ENCODE measurements at regions not wholly inside any gene's neighbourhood (a gene's known extent, or its start where the extent isn't known, plus 50 kb on each side); places are given as distances from the start of the nearest gene placed in this dataset.

GRCh38 chr6:47360388-47360787, 50.7 kb upstream of the TNFRSF21 start:
- DNase-seq = no peak

DNA sequence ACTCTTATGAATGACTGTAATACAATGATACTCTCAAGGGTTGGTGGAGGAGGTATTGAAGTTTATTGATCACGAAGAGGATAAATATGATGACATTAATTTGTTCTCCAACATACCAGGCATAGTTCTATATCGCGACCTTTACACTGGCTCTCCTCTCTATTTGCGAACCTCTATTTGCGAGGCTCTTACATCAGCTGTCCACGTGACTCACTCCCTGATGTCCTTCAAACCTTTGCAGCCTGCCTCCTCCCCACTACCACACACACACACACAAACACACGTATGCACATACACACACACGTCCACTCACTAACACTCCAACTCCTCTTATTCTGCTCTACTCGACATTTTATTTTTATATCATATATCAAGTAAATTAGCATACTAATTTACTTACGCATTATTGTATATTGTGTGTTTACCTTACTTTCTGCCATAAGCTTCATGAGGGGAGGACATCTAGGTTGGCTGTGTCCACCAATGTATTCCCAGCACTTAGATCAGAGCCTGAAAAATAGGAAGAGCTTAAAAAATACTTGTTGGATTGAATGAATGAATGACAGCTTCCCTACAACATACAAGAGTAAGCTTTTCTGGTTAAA, 53.3 kb upstream of the TNFRSF21 start:
- DNase-seq = no peak

DNA sequence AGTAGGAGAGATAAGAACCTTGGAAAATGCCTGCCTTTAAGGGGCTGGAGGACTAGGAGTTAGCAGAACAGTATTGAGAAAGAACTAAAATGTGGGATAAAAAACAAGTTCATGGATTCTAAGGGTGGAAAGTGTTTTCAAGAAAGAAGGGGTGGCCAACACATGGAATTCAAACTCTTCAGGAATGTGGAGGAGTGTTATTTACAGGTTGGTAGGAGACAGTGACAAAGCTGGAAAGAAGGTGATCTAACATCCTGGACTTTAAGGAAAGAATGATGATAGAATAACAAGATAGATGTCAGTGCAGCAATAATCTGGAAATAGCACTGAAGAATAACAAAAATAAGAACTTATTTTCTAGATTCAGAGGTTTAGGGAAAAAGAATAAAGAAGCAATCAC, 54.0 kb upstream of the TNFRSF21 start:
- no peak for DNase-seq

DNA sequence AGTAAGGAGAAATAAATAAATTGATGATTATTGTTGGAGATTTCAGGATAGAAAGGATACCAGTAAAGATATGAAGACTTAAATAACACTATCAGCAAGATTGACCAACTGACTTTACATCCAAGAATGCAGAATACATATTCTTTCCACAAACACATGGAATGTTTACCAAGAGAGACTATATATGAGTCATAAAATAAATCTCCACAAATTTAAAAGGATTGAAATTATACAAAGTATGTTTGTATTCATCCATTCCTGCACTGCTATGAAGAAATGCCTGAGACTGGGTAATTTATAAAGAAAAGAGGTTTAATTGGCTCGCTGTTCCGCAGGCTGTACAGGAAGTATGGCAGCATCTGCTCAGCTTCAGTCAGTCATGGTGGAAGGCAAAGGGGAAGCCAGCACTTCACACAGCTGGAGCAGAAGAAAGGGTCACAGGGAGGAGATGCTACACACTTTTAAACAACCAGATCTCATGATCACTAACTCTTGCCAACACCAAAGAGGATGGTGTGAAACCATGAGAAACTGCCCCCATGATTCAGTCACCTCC, 56.7 kb upstream of the TNFRSF21 start:
- DNase-seq = no peak

DNA sequence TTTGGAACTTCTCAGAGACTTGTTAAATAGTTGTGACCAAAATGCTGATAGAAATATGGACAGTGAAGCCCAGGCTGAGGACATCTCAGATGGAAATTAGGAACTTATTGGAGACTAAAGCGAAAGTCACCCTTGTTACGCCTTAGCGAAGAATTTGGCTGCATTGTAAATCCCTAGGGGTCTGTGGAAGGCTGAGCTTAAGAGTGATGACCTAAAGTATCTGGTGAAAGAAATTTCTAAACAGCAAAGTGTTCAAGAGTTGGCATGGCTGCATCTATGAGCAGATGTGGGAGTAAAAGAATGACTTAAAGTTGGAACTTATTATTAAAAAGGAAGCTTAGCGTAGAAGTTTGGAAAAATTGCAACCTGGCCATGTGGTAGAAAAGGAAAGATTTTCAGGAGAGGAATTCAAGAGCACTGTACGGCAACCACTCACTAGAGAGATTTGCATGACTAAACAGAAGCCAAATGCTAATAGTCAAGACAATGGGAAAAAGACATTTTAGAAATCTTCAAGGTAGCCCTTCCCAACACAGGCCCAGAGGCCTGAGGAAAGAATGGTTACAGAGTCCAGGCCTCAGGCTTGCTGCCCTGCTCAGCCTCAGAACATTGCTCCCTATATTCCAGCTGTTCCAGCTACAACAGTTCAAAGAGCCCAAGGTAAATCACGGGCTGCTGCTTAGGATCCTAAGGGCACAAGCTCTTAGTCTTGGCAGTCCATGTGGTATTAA, 61.6 kb upstream of the TNFRSF21 start:
- no peak for DNase-seq

GRCh38 chr6:47371870-47372255, 62.2 kb upstream of the TNFRSF21 start:
- DNase-seq = no peak

DNA sequence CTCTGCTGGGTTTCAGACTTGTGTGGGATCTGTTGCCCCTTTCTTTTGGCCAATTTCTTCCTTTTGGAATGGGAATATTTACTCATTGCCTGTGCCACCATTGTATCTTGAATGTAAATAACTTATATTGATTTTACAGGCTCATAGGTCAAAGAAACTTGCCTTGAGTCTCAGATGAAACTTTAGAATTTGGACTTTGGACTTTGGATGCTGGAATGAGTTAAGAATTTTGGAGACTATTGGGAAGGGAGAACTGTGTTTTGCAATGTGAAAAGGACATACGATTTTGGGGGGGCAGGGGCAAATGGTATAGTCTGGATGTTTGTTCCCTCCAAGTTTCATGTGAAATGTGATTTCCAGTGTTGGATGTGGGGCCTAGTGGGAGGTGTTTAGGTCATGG, 62.6 kb upstream of the TNFRSF21 start:
- no peak for DNase-seq

- no peak for DNase-seq
Measured at GRCh38 chr6:47375426-47375825, 65.7 kb upstream of the TNFRSF21 start.

- DNase-seq = no peak
Measured at GRCh38 chr6:47376930-47377329, 67.2 kb upstream of the TNFRSF21 start.

DNA sequence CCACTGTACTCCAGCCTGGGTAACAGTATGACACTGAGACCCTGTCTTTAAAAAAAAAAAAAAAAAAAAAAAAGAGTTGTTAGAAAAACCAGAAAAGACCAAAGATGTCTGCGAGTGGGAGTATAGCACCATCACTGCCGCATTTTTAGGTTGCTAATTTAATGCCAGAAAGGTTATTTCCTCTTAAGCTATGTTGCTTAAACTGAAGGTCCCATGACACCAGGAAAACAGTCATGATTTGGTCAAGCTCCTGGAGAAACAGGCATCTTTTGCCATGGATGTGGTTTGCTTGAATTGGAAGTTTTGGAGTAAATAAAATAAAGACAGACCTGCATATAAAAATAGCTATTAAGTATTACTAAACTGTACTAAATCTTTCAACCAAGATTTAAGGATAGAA, 68.3 kb upstream of the TNFRSF21 start:
- no peak for DNase-seq

- DNase-seq = no peak
Measured at GRCh38 chr6:47379328-47379727, 69.6 kb upstream of the TNFRSF21 start.

DNA sequence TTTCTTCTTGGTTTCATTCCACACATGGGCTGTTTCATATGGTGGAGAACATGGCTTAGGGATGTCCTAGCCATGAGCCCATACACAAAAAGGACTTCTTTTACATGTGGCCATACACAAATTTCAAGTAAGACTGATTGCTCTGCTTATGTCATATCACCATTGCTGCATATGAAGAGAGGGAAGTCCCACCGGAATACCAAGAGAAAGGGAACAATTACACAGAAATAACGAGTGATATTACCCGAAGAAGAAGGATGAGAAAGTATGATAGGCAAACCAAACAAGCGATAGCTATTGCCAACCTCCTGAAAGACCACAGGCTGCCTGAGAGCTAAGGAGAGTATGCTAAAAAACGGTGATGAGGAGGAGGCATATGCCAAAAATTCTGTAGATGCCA, 70.5 kb upstream of the TNFRSF21 start:
- no peak for DNase-seq

- DNase-seq = no peak
Measured at GRCh38 chr6:47381036-47381435, 71.3 kb upstream of the TNFRSF21 start.

DNA sequence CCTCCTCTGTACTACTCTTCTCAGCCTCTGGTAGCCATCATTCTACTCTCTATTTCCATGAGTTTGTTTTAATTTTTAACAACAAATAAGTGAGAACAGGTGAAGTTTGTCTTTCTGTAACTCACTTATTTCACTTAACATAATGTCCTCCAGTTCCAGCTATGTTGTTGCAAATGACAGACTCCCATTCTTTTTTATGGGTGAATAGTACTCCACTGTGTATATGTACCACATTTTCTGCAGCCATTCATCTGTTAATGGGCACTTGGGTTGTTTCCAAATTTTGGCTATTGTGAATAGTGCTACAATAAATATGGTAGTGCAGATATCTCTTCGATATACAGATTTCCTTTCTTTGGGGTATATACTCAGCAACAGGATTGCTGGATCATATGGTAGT, 73.7 kb upstream of the TNFRSF21 start:
- DNase-seq = no peak

DNA sequence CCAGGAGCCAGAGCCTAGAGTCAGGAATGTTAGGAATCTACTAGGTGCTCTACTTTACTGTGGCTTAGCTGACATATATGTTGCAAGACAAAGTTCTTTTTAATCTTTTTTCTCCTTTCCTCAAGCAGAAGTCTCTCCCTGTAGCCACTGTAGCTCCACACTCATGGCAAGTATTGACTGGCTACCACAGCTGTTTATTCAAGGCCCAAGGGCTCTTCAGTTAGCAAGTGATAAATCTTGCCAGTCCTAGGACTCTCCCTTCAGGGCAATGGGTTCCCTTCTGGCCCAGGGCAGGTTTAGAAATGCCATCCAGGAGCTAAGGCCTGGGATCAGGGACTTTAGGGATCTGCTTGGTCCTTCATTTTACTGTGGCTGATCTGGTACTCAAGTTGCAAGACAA, 82.0 kb upstream of the TNFRSF21 start:
- no peak for DNase-seq

GRCh38 chr6:47392251-47392650, 82.5 kb upstream of the TNFRSF21 start:
- DNase-seq = no peak

DNA sequence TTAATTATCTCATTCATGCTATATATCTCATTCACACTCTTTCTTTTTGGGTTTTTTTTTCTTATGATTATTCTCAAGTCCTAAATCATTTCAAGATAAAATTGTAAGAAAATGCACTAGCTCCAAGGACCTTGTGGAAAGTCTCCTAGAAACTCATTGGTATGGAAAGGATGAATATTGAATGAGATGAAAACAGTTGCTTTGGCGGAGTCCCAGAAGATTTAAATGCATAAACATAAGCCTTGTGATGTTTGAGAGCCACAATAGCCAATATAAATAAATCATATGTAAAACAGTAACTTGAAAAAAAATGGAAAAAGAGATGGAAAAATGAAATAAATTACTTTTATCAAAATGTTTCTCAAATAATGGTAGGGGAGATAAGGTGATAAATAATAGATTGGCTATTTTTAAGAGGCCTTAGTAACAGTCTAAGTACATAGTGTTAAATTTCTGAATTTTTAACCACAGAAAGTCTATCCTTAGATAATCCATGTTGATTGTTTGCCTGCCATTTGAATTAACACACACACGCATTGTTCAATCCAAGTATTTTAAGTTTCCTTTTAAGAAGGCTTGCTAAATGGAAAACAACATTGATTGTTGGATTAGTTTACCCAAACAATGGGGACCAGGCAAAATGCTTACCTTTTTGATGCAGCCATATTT, 81.1 kb upstream of the CD2AP start:
- DNase-seq = no peak

DNA sequence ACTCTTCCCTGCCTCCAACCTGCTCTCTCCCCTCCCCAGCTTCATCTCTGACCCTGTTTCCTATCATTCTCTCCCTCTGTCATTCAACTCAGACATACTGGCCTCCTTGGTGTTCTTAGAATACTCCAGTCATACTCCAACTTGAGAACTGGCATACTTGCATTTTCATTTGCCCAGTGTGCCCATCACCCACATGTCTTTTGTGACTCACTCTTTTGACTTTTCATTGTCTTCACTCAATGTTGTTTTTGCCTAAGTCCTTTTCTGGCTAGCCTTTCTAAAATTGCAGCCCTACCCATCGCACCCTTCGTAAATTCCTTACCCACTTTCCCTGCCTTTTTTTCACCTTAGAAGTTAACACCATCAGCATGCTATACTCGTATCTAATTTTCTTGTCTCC, 77.0 kb upstream of the CD2AP start:
- DNase-seq = no peak

- no peak for DNase-seq
Measured at GRCh38 chr6:47402081-47402480, 75.5 kb upstream of the CD2AP start.

DNA sequence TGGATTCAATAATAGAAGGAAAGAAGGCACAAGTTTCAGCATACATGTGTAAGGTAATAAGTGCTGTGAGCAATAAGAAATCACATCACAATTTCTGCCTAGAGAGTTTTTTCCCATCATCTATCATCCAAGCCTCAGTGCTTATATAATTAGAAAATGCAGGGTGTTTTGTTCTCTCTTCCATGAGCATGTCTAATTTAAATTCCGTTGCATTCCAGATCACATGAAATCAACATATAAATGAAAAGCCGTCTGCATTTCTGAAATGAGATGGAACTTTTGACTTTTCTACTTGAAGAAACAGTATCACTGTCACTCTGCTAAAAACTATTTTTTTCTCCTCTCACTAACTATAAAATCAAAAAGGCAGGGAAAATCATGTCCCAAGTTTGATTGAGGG, 74.5 kb upstream of the CD2AP start:
- DNase-seq = no peak

DNA sequence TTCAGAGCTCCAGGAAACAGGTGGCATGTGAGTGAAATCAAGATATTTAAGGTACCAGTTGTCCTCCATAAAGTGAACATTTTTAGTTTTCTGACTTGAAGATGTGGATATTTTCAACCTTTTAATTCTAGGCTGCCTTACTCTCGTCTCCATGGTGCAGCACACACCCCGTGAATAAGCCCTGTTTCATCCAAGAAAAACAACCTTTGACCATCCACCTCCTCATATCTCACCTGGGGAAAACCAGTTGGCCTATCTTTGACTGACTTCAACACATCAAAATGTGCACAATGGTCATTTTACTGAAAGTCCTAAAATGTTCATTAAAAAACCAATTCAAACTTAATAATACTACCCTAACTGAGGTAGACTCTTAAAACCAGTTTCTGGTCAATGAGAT, 73.8 kb upstream of the CD2AP start:
- no peak for DNase-seq

- DNase-seq = no peak
Measured at GRCh38 chr6:47404435-47404834, 73.2 kb upstream of the CD2AP start.

DNA sequence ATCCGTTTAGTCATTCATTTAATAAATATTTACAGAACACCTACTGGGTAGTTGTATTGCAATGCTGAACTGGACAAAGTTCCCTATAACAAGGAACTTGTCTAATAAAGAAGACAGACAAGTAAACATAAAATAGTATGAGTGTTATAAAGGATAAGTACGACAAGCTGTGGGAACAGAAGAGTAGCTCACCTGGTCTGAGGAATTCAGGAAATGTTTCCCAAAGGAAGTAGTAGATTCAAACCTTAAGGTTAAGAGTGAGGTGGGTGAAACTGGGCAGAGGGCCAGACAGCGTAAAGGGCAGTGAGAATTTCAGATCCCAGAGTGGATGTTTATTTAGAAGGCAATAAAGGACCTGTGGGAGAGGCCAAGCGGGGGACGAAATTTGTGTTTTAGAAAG, 72.3 kb upstream of the CD2AP start:
- no peak for DNase-seq
